ENCODE measurements at regions not wholly inside any gene's neighbourhood (a gene's known extent, or its start where the extent isn't known, plus 50 kb on each side); places are given as distances from the start of the nearest gene placed in this dataset.

GRCh38 chr21:27291006-27291405, 324.1 kb upstream of the ADAMTS5 start:
- no peak for DNase-seq (ENCODE audit: low read depth in 2 of 2)

DNA sequence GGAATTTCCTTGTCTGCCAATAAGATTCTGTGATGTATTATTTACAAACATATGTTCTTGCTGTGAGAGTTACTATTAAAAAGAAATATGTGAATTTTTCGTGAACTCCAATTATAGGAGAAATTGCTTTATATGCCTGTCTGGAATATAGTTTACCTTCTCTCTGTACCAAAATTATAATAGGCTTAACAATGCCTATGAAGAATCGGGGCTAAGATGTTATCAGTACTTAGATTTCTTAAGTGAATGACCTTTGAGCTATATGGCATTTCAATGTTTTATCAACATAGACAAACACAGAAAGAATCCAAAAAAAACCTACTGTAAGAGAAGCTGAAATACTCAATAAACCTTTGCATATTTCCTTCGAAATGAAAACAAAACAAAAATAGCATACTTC, 323.1 kb upstream of the ADAMTS5 start:
- no peak for DNase-seq (ENCODE audit: low read depth in 2 of 2)

DNA sequence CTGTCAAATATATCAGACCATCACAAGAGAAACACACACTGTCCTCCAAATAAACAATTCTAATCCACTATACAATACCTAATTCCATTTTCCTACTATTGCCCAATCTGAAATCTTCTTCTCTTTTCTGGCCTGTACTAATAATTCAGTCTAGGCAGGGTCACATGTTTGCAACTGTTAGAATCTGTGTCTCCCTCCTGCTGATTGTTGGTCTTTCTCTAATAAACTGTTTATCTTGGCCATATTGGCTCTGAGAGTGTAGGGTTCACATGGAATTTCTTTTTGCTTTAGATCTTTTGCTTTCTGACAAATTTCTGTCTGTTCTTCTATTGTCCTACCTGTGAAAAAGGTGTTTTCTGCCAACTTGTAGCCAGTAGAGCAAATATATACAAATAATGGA, 319.9 kb upstream of the ADAMTS5 start:
- DNase-seq (ENCODE audit: low read depth in 2 of 2): no peak

DNA sequence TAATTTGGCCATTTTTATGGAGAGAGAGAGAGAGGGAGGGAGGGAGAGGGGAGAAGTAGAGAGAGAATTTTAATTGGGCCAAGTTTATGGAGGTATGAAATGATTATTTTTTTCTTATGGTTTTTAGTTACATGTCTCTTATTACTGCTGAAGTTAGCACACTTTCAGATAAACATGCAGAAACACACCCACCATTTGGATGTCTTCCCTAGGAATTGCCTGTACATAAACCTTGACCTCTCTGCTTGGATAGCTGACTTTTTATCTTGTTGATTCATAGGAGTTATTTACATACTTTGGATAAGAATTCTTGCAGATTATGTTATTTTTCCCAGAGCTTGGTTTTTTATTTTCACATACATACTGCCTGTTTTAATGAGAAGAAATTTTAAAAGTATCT, 310.2 kb upstream of the ADAMTS5 start:
- no peak for DNase-seq (ENCODE audit: low read depth in 2 of 2)

GRCh38 chr21:27275294-27275927, 308.5 kb upstream of the ADAMTS5 start:
- no peak for DNase-seq (ENCODE audit: low read depth in 2 of 2)

GRCh38 chr21:27269644-27270043, 302.8 kb upstream of the ADAMTS5 start:
- no peak for DNase-seq (ENCODE audit: low read depth in 2 of 2)

DNA sequence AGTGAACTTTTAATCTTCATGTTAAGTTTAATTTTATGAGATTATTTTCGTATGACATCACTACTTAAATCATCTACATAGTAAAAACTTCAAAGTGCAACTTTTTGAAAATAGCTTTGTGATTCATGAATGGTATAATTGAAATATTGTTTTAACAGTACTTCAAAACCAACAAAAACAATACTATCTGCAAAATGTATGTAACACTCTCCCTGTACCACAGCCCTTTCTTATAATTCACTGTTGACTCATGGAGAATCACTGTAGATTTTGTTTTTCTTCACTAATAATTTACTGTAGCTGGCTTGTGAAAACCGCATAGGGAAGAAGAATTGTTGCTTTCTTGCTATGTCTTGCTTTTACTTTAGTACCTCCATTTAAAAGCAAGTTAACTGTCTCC, 301.4 kb upstream of the ADAMTS5 start:
- DNase-seq (ENCODE audit: low read depth in 2 of 2): no peak

- DNase-seq (ENCODE audit: low read depth in 2 of 2): no peak
These were observed 299.1 kb upstream of the ADAMTS5 start for GRCh38 chr21:27265949-27266348.

- no peak for DNase-seq (ENCODE audit: low read depth in 2 of 2)
These were observed 298.6 kb upstream of the ADAMTS5 start for GRCh38 chr21:27265492-27265891.

DNA sequence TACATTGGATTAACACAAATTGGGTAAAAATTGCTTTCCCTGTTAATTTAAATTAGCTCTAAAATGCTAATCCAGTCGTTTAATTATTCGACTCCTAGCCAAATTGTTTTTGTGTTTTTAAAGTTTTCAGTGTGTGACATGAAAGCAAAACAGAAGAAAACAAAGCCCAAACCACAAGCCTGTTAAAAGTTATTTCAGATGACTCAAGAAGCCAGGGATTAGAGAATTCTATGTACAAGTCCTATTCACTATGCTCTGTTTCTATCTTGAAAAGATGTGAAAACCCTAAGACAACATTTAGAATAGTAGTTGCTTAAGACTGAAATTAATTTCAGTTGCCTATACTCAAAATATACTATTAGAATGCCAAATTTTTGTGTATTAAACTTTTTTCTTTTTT, 294.8 kb upstream of the ADAMTS5 start:
- DNase-seq (ENCODE audit: low read depth in 2 of 2): no peak

- DNase-seq (ENCODE audit: low read depth in 2 of 2): no peak
These were observed 293.8 kb upstream of the ADAMTS5 start for GRCh38 chr21:27260728-27261127.

DNA sequence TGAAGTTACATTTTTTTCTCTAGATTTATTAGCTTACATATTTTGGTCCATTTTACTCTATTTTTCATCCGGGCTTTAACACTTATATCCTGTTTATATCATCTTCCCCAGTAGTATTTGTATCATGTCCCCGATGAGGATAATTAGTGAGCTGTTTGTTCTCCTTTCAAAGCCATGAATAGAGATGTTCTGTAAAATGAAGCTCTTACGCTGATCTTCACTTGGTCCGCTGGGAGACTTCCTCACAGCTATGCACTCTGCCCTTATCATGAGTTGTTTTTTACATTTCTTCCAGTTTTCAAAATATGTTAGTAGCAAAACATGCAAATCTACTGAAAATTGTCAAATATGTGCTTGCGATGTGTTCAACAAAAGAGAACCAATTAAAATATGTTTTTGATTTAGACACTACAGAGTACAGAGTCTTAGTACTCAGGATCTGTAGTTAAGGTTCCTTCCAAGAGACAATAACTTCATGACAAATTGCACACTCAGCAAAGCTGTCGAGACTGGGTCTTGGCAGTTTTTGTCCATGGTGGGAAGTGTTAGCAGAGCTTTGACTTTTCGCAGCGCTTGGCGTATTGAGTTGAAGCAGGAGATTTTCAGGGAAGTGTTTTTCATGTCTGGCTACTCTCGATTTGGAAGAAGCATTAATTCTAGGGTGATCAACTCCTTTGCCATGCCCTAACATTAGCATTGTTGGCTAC, 292.0 kb upstream of the ADAMTS5 start:
- DNase-seq (ENCODE audit: low read depth in 2 of 2): no peak

- DNase-seq (ENCODE audit: low read depth in 2 of 2): no peak
These were observed 291.1 kb upstream of the ADAMTS5 start for GRCh38 chr21:27257908-27258556.

DNA sequence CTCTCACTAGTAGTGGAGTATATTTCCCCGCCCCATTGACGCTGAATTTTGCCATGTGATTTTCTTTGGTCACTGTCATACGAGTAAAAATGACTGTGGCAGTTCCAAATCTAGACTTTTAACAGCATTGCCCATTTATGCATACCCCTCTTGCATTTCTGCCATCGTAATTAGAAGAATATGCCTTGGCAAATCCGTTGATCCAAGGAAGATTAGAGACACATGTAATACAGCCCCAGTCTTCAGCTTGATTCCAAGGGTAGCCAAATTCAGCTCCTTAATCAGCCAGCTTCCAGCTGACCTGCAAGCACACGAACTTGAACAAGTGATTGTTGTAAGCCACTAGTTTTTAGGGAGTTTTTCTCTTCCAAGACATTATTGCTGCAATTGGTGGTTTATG, 290.3 kb upstream of the ADAMTS5 start:
- DNase-seq (ENCODE audit: low read depth in 2 of 2): no peak

DNA sequence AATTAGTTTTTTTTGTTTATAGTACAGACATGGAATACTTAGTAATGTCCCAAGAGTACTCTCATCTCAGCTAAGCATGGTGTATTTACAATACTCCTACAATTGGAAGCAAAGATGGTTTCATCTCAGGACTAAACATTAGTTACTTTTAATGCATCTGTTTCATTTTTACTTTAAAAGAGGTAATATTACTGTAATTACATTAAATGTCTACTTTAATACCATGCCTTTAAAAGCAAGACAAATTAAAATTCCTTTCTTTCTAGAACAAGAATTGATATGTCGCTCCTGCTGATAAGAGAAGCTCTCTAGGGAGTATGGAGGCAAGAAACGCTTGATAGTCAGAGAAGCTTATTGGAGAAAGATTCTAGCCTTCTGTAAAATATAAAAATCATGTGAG, 284.9 kb upstream of the ADAMTS5 start:
- no peak for DNase-seq (ENCODE audit: low read depth in 2 of 2)

- no peak for DNase-seq (ENCODE audit: low read depth in 2 of 2)
These were observed 283.5 kb upstream of the ADAMTS5 start for GRCh38 chr21:27250366-27250765.

GRCh38 chr21:27248814-27249213, 281.9 kb upstream of the ADAMTS5 start:
- DNase-seq (ENCODE audit: low read depth in 2 of 2): no peak

DNA sequence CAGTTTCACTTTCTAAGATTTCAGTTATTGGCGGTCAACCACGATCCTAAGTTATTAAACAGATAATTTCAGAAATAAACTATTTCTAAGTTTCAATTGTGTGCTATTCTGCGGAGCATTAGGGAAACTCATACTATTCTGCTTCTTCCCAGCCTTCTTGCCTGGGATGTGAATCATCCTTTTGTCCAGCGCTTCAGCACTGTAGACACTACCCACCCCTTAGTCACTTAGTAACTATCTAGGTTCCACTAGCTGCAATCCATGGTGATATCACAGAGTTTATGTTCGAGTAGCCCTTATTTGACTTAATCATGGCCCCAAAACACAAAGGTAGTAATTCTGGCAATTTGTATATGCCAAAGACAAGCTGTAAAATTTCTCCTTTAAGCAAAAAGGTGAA, 279.9 kb upstream of the ADAMTS5 start:
- no peak for DNase-seq (ENCODE audit: low read depth in 2 of 2)

DNA sequence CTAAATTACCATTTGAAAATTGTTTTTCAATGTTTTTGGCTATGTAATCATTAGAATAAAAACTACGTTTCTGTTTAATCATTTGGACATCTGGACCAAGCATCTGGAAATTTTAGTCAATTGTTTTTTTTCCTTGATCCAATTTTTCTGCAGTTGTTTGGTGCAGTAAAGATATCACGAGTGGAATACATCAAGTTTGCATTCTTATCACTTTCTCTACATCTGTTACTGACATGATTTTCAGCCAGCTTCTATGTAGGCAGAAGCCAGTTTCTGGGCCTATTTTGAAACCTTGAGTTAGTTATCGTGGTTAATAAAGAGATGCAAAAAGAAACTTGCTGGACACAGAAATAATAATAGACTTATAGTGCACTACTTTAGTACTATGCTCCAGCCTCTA, 277.9 kb upstream of the ADAMTS5 start:
- no peak for DNase-seq (ENCODE audit: low read depth in 2 of 2)

DNA sequence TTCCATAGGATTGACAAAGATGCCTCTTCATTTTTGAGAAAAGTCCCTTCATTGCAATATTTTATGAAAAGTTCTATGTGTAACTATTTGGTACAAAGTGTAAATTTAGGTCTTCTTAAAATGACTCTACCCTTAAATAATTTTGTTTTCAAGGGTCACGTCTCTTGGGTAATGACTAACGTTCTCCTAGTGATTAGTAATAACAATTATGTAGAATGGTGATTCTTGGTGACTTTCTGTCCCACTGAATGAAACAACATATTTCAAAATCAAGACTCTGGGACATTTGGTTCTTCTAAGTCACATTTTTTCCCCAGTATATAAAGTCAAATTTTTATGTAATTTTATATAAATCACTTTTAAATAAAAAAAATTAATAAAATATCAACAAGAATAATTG, 277.5 kb upstream of the ADAMTS5 start:
- no peak for DNase-seq (ENCODE audit: low read depth in 2 of 2)

GRCh38 chr21:27240839-27241238, 274.0 kb upstream of the ADAMTS5 start:
- DNase-seq (ENCODE audit: low read depth in 2 of 2): no peak

DNA sequence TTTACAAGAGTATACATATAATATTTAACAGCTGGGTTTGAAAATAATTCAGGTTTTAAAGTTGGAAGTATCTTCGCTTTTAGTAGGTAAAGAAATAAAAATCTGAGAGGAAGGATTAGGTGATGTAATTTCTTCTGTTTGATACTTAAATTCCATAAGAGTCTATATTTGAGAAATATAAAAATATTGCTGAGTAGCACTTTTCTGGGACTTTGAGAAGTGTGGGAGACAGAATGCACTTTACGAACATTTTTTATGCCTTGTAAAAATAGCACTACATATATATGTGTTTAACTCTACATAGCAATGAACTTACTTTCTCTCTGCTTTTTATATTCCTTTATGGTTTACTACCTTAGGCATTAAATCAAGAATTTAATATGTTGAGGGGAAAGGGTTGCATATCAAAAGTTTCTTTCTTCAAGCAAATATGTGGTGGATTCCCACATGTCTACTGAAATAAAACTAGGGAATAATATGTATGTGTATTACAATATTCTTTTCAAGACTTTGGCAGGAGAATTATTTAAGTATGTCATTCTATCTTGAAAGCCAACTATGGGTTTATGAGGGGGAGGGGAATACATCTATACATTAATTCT, 266.7 kb upstream of the ADAMTS5 start:
- no peak for DNase-seq (ENCODE audit: low read depth in 2 of 2)

DNA sequence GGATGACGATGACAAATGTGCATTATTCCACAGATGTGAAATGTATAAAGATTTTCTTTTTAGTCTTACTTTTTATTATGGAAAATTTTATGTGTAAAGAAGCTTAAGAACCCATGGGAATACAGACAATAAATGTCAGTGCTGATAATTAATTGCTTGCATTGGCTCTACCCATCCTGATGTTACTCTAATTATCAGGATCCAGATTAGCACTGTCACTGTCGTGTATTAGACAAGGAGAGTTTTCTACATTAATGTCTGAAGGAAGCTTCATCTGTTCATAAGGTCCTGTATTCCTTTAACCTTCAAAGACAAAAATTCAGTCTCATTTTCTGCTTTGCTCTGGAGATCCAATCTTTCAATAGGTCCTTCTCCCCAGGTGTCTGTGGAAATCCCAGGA, 259.1 kb upstream of the ADAMTS5 start:
- DNase-seq (ENCODE audit: low read depth in 2 of 2): no peak

Measured in lung microvascular endothelial cell (primary cell).